Testis (tissue), 2 donors: ENCODE measurements at regions not wholly inside any gene's neighbourhood (a gene's known extent, or its start where the extent isn't known, plus 50 kb on each side); places are given as distances from the start of the nearest gene placed in this dataset.

Experiments used
- DNase-seq: peaks from one replicate; pipeline ENCODE4 v3.0.0-alpha.2; 2019
- H3K27ac ChIP-seq, 2 donors: fragments of 200-600 bp; sonication (generic); one replicate each; pipeline ENCODE4 v1.5.1; 2019
- H3K27me3 ChIP-seq: fragments of 200-600 bp; sonication (generic); one replicate; pipeline ENCODE4 v1.5.1; 2019
- H3K36me3 ChIP-seq: fragments of 200-600 bp; sonication (generic); one replicate; pipeline ENCODE4 v1.5.1; 2017; ENCODE audit warnings: low read depth; ENCODE audit errors: missing control alignments
- H3K4me1 ChIP-seq: fragments of 200-600 bp; sonication (generic); one replicate; pipeline ENCODE4 v1.5.1; 2019
- H3K4me3 ChIP-seq, 2 donors: fragments of 200-600 bp; sonication (generic); one replicate each; pipeline ENCODE4 v1.5.1; 2017 to 2019
- H3K9me3 ChIP-seq: fragments of 200-600 bp; sonication (generic); one replicate; pipeline ENCODE4 v1.5.1; 2017
- CTCF ChIP-seq, 3 experiments: fragments of 450-650 bp in 2 of 3; fragments of 200-600 bp in 1 of 3; sonication (generic) in 1 of 3; IDR thresholded peaks; one replicate each; pipeline ENCODE4 v1.5.1; 2016 to 2019; ENCODE audit warnings: antibody characterized with exemption in 3 of 3, mild to moderate bottlenecking in 2 of 3, moderate library complexity in 1 of 3
- POLR2A ChIP-seq: fragments of 450-650 bp; IDR thresholded peaks from one replicate; pipeline ENCODE4 v1.6.1; 2017; ENCODE audit warnings: antibody characterized with exemption, mild to moderate bottlenecking, moderate library complexity
- WGBS, 2 donors: methylation state at CpG; one replicate each; pipeline ENCODE4 v1.1.5; 2018; 5-methylcytosine and 5-hydroxymethylcytosine counted together
- intact Hi-C: fragments of 100-400 bp; cut with DNase I; formaldehyde crosslinking; loops from one replicate; pipeline ENCODE4 v1.15.1; 2023; ENCODE audit warnings: low total_unique reads

GRCh38 chr11:109869536-109869935, 223.7 kb upstream of the ZC3H12C start:
- H3K27me3 ChIP-seq: no peaks in the 10 kb centered on the region
- H3K9me3 ChIP-seq: no peaks in the 10 kb centered on the region
- 91 to 95% methylated on average over 2 of the region's 2 CpGs for WGBS, 2 donors
- TF ChIP-seq CTCF (IDR thresholded peaks at IDR 0.05) (no peak), POLR2A (no peak)
- DNase-seq: no peak
- H3K4me1 ChIP-seq: no peaks in the 10 kb centered on the region
- intact Hi-C loops: no loop called here
- H3K4me3 ChIP-seq: no peak overlapping the region
- H3K36me3 ChIP-seq: no peaks in the 10 kb centered on the region
- H3K27ac ChIP-seq: no peak overlapping the region

DNA sequence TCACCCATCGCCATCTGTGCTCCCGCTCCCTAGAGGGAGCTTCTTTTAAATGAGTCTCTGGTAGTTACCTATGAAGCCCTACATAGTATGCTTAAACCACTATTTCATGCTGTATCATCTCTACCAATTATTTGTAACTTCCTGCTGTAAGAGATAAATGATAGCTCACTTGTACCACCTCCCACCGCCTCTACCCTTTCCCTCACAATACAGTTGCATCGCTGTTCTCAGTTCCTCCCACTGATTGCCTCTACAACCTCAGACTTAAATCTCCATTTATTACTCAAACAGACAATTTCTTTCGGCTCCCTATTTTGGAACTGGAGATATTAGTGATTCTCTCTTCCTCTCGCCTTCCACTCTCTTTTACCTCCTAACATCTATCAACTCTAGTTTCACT, 222.9 kb upstream of the ZC3H12C start:
- intact Hi-C loops: no loop called here
- WGBS, 2 donors: 79 to 87% methylated on average over 6 of the region's 6 CpGs

GRCh38 chr11:109877043-109877442, 216.1 kb upstream of the ZC3H12C start:
- intact Hi-C loops: no loop called here
- WGBS, 2 donors: 33% methylated on average over 4 of the region's 4 CpGs
- no peak for TF ChIP-seq POLR2A
- no peak for TF ChIP-seq CTCF (IDR thresholded peaks at IDR 0.05)
- Histone ChIP-seq H3K36me3 (no peaks in the 10 kb centered on the region), H3K4me1 (no peaks in the 10 kb centered on the region), H3K4me3 (no peak overlapping the region), H3K9me3 (no peaks in the 10 kb centered on the region), H3K27ac (no peak overlapping the region), H3K27me3 (no peaks in the 10 kb centered on the region)
- DNase-seq: no peak

More for the DNA sequence above, 222.9 kb upstream of the ZC3H12C start:
- Histone ChIP-seq H3K4me1 (no peaks in the 10 kb centered on the region), H3K27ac (no peak overlapping the region), H3K4me3 (no peak overlapping the region), H3K36me3 (no peaks in the 10 kb centered on the region), H3K27me3 (no peaks in the 10 kb centered on the region), H3K9me3 (no peaks in the 10 kb centered on the region)
- DNase-seq: no peak
- TF ChIP-seq CTCF (IDR thresholded peaks at IDR 0.05) (no peak), POLR2A (no peak)

- 91 to 93% methylated on average over 4 of the region's 4 CpGs for WGBS, 2 donors
- no peak overlapping the region for H3K4me3 ChIP-seq
- H3K36me3 ChIP-seq: no peaks in the 10 kb centered on the region
- no peaks in the 10 kb centered on the region for H3K27me3 ChIP-seq
- no peak for DNase-seq
- H3K9me3 ChIP-seq: no peaks in the 10 kb centered on the region
- intact Hi-C loops: no loop called here
- no peaks in the 10 kb centered on the region for H3K4me1 ChIP-seq
- TF ChIP-seq CTCF (IDR thresholded peaks at IDR 0.05) (no peak), POLR2A (no peak)
- no peak overlapping the region for H3K27ac ChIP-seq
Observed at GRCh38 chr11:109884501-109884900, 208.7 kb upstream of the ZC3H12C start.

GRCh38 chr11:109885006-109885405, 208.2 kb upstream of the ZC3H12C start:
- Histone ChIP-seq H3K27ac (no peak overlapping the region), H3K9me3 (no peaks in the 10 kb centered on the region), H3K27me3 (no peaks in the 10 kb centered on the region), H3K36me3 (no peaks in the 10 kb centered on the region), H3K4me3 (no peak overlapping the region), H3K4me1 (no peaks in the 10 kb centered on the region)
- DNase-seq: no peak
- TF ChIP-seq CTCF (IDR thresholded peaks at IDR 0.05): no peak
- no peak for TF ChIP-seq POLR2A
- intact Hi-C loops: no loop called here
- 64 to 71% methylated on average over 7 of the region's 7 CpGs for WGBS, 2 donors
